ENCODE measurements at regions not wholly inside any gene's neighbourhood (a gene's known extent, or its start where the extent isn't known, plus 50 kb on each side); places are given as distances from the start of the nearest gene placed in this dataset.

- no peak for TF ChIP-seq CTCF (conservative IDR thresholded peaks at IDR 0.05)
- no peak for TF ChIP-seq EZH2 (IDR thresholded peaks at IDR 0.05; ENCODE audit: low read depth)
Observed at GRCh38 chr4:18670034-18670433, 648.5 kb upstream of the LCORL start.

All from PC-9 (cell line).